K562 (cell line): ENCODE measurements at regions not wholly inside any gene's neighbourhood (a gene's known extent, or its start where the extent isn't known, plus 50 kb on each side); places are given as distances from the start of the nearest gene placed in this dataset.

ENCODE experiments used
- ATAC-seq: fragments of 200-7000 bp; cut with Tn5 transposase; 3 replicates; pipeline ENCODE4 v1.9.1; 2020; ENCODE audit warnings: moderate library complexity
- BruUV-seq: library from RNA; stranded (reverse); fragments of 400-500 nt; replicated peaks from 2 replicates; lab custom pipeline; 2021; lab: Mats Ljungman, UMichigan
- CTCF ChIA-PET: fragments of 300-600 bp; formaldehyde crosslinking; extraction: SDS; loops from one replicate; lab custom pipeline; 2021; ENCODE audit warnings: low intra/inter-chr PET ratio; lab: Yijun Ruan, JAX
- POLR2A ChIA-PET: fragments of 300-600, 350-650 bp; sonication (Branson Sonifier 250); formaldehyde crosslinking; extraction: SDS; loops from one replicate; lab custom pipeline; 2021; ENCODE audit warnings: antibody characterized with exemption, inconsistent platforms; lab: Yijun Ruan, JAX
- DNase-seq, 4 experiments: peaks; one replicate each; pipeline versions ENCODE4 v3.0.0 to v3.0.0-alpha.2; 2011 to 2018; ENCODE audit warnings: low spot score in 3 of 4, mixed read lengths in 3 of 4; ENCODE audit errors: extremely low read depth in 1 of 4
- FAIRE-seq: peaks from 2 replicates; lab custom pipeline; 2011; peaks lifted over from hg19 to GRCh38; lab: Jason Lieb, UNC
- H2AFZ ChIP-seq: 2 replicates; pipeline ENCODE4 v1.6.0; 2011; ENCODE audit warnings: low read depth, low read length, control low read depth, inconsistent platforms
- H3K27ac ChIP-seq: fragments of 200-600 bp; 3 replicates; pipeline ENCODE4 v1.8.0; 2011; ENCODE audit warnings: low read depth, mild to moderate bottlenecking, control low read depth, inconsistent platforms, low read length, moderate library complexity, mixed read lengths; ENCODE audit errors: extremely low read depth
- H3K27me3 ChIP-seq, 2 experiments: fragments of 300-600 bp in 1 of 2; 2 replicates in 1 of 2; 3 replicates in 1 of 2; pipeline versions ENCODE4 v1.6.0 to v1.8.0; 2011; ENCODE audit warnings: inconsistent platforms in 2 of 2, low read length in 2 of 2, mild to moderate bottlenecking in 1 of 2, mixed read lengths in 1 of 2, moderate library complexity in 1 of 2; ENCODE audit not compliant: control insufficient read depth in 2 of 2, insufficient read depth in 2 of 2
- H3K36me3 ChIP-seq: fragments of 300-600 bp; 3 replicates; pipeline ENCODE4 v1.8.0; 2011; ENCODE audit warnings: mild to moderate bottlenecking, low read length, inconsistent platforms; ENCODE audit not compliant: control insufficient read depth, insufficient read depth
- H3K4me1 ChIP-seq, 2 experiments: fragments of 200-600 bp in 1 of 2; replicated peaks in 1 of 2; 2 replicates in 1 of 2; 3 replicates in 1 of 2; pipeline versions ENCODE4 v1.5.1 to v1.8.0; 2011; ENCODE audit warnings: inconsistent platforms in 2 of 2, low read length in 2 of 2, mild to moderate bottlenecking in 1 of 2, mixed read lengths in 1 of 2, moderate library complexity in 1 of 2; ENCODE audit not compliant: control insufficient read depth in 2 of 2, insufficient read depth in 2 of 2
- H3K4me2 ChIP-seq: 2 replicates; pipeline ENCODE4 v1.6.1; 2011; ENCODE audit warnings: low read length, control low read depth, inconsistent platforms, mixed read lengths; ENCODE audit not compliant: insufficient read depth
- H3K4me3 ChIP-seq: fragments of 200-600 bp; sonication (generic), shearing (Covaris generic); 2 replicates; pipeline ENCODE4 v1.5.1; 2016; ENCODE audit warnings: control low read depth, inconsistent platforms
- H3K79me2 ChIP-seq: fragments of 200-600 bp; 3 replicates; pipeline ENCODE4 v1.8.0; 2011; ENCODE audit warnings: low read length, inconsistent platforms; ENCODE audit not compliant: control insufficient read depth, insufficient read depth
- H3K9ac ChIP-seq, 2 experiments: 2 replicates each; pipeline versions ENCODE4 v1.6.0 to v1.6.1; 2011; ENCODE audit warnings: low read depth in 2 of 2, low read length in 2 of 2, control low read depth in 1 of 2, inconsistent platforms in 1 of 2, mild to moderate bottlenecking in 1 of 2, mixed read lengths in 1 of 2; ENCODE audit not compliant: insufficient read depth in 1 of 2
- H3K9me1 ChIP-seq: one replicate; pipeline ENCODE4 v1.6.0; 2011; ENCODE audit warnings: inconsistent platforms, mild to moderate bottlenecking, low read length, moderate library complexity; ENCODE audit not compliant: control insufficient read depth, insufficient read depth
- H3K9me3 ChIP-seq: replicated peaks from 2 replicates; pipeline ENCODE4 v1.5.1; 2011; ENCODE audit warnings: low read depth, low read length, inconsistent platforms; ENCODE audit not compliant: control insufficient read depth, insufficient read depth
- H4K20me1 ChIP-seq: replicated peaks from 2 replicates; pipeline ENCODE4 v1.6.1; 2011; ENCODE audit warnings: low read length, inconsistent platforms, mixed read lengths; ENCODE audit not compliant: control insufficient read depth, insufficient read depth
- CCNT2 ChIP-seq: IDR thresholded peaks from 2 replicates; pipeline ENCODE4 v1.6.1; 2011; ENCODE audit warnings: borderline replicate concordance, low read depth, mild to moderate bottlenecking, moderate library complexity, mixed read lengths, low read length; ENCODE audit not compliant: insufficient read length; ENCODE audit errors: extremely low read depth
- MAFG ChIP-seq: fragments of 450-650 bp; conservative IDR thresholded peaks from 2 replicates; pipeline ENCODE4 v1.6.1; 2016; ENCODE audit warnings: missing genetic modification characterization, missing compliant biosample characterization
- NEUROD1 ChIP-seq: fragments of 150-350 bp; IDR thresholded peaks from 2 replicates; pipeline ENCODE4 v1.6.1; 2014; ENCODE audit warnings: borderline replicate concordance, low read length, low read depth; ENCODE audit not compliant: partially characterized antibody
- POU5F1 ChIP-seq: fragments of 150-350 bp; IDR thresholded peaks from 2 replicates; pipeline ENCODE4 v1.6.1; 2014; ENCODE audit warnings: borderline replicate concordance, low read length, low read depth, mild to moderate bottlenecking; ENCODE audit not compliant: partially characterized antibody
- PURB ChIP-seq: sonication (generic); formaldehyde crosslinking; IDR thresholded peaks from 2 replicates; pipeline ENCODE4 v1.9.0; 2021; ENCODE audit warnings: low read depth, mild to moderate bottlenecking, missing genetic modification reagents
- SETDB1 ChIP-seq: IDR thresholded peaks from one replicate; pipeline ENCODE4 v1.6.1; 2012; ENCODE audit warnings: low read length, control low read depth, inconsistent platforms
- ZFP36 ChIP-seq: fragments of 150-350 bp; IDR thresholded peaks from 2 replicates; pipeline ENCODE4 v1.6.1; 2018; ENCODE audit warnings: low read length, low read depth; ENCODE audit not compliant: partially characterized antibody
- ZNF830 ChIP-seq: fragments of 250-450 bp; sonication (Bioruptor Pico); IDR thresholded peaks from 2 replicates; pipeline ENCODE4 v1.5.0; 2021; ENCODE audit warnings: mild to moderate bottlenecking
- WGBS: fragments of 100-300 bp; shearing (Covaris generic); methylation state at CpG from one replicate; pipeline ENCODE4 v1.1.6; 2016; ENCODE audit warnings: low coverage, mixed read lengths; ENCODE audit not compliant: insufficient coverage; ENCODE audit errors: missing lambda C conversion rate; 5-methylcytosine and 5-hydroxymethylcytosine counted together
- in situ Hi-C: fragments of 300-500 bp; cut with MboI; formaldehyde crosslinking; loops from 4 replicates; pipeline ENCODE4 v1.15.0; 2018; ENCODE audit warnings: inconsistent platforms, mixed read lengths
- intact Hi-C: fragments of 100-400 bp; cut with micrococcal nuclease; formaldehyde crosslinking; loops from 2 replicates; pipeline ENCODE4 v1.14.2; 2022
- TF ChIP-seq, protein P1 (sequence below): sonication (generic); formaldehyde crosslinking; IDR thresholded peaks from 2 replicates; pipeline ENCODE4 v1.5.0; 2020; ENCODE audit warnings: missing genetic modification reagents
- TF ChIP-seq, protein P2 (sequence below): fragments of 250-450 bp; sonication (Bioruptor Pico); IDR thresholded peaks from 2 replicates; pipeline ENCODE4 v1.5.0; 2021
- TF ChIP-seq, protein P3 (sequence below): fragments of 250-450 bp; sonication (Bioruptor Pico); IDR thresholded peaks from 2 replicates; pipeline ENCODE4 v1.4.0; 2020; ENCODE audit warnings: mild to moderate bottlenecking

DNA sequence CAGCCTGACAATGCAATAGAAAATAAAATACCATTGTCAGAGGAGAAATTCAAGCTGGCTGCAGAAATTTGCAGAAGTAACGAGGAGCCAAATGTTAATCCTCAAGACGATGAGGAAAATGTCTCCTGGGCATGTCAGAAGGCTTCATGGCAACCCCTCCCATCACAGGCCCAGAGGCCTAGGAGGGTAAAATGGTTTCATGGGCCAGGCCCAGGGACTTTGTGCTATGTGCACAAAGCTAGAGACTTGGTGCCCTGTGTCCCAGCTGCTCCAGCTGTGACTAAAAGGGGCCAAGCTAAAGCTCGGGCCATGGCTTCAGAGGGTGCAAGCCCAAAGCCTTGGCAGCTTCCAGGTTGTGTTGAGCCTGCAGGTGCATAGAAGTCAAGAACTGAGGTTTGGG lies 431.7 kb downstream of the LMO7 start:
- Histone ChIP-seq H3K27me3 (no peaks in the 10 kb centered on the region), H3K36me3 (no peaks in the 10 kb centered on the region), H3K9ac (no peak overlapping the region), H3K27ac (no peak overlapping the region), H3K79me2 (no peaks in the 10 kb centered on the region), H4K20me1 (no peaks in the 10 kb centered on the region), H3K9me3 (no peaks in the 10 kb centered on the region), H3K4me2 (no peak overlapping the region), H3K9me1 (no peaks in the 10 kb centered on the region), H2AFZ (no peak overlapping the region), H3K4me3 (no peak overlapping the region), H3K4me1 (no peaks in the 10 kb centered on the region)
- 3% methylated on average over 3 of the region's 3 CpGs for WGBS
- TF ChIP-seq ZFP36 (peak; percentile 60), PURB (CRISPR knock-in tag) (no peak), NEUROD1 (no peak)
- TF ChIP-seq, protein P1, sequence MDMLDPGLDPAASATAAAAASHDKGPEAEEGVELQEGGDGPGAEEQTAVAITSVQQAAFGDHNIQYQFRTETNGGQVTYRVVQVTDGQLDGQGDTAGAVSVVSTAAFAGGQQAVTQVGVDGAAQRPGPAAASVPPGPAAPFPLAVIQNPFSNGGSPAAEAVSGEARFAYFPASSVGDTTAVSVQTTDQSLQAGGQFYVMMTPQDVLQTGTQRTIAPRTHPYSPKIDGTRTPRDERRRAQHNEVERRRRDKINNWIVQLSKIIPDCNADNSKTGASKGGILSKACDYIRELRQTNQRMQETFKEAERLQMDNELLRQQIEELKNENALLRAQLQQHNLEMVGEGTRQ: no peak
- intact Hi-C loops (no loop called here), in situ Hi-C loops (no loop called here)
- no peak for FAIRE-seq
- CTCF ChIA-PET: no interaction called here
- no peak for DNase-seq
- POLR2A ChIA-PET: no interaction called here
- no TSS peak for BruUV-seq
- ATAC-seq: no peak

DNA sequence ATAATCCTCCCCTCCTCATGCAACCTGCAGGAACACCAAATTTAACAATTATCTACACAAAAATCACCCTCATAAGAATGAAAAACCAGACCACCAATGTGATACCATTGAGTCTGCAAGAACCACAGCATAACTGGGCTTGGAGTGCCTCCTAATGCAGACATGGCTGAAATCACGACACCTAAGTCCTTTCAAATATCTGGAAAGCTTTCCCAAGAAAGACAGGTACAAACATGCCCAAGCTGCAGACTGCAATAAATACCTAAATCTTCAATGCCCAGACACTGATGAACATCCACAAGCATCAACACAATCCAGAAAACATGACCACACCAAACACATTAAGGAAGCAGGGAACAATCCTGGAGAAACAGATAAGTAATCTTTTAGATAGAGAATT lies 417.1 kb downstream of the LMO7 start:
- no peak overlapping the region for H2AFZ ChIP-seq
- ATAC-seq (no peak), DNase-seq (no peak), FAIRE-seq (no peak)
- no peaks in the 10 kb centered on the region for H3K9me3 ChIP-seq
- H3K27me3 ChIP-seq: no peaks in the 10 kb centered on the region
- intact Hi-C loops: no loop called here
- H3K9ac ChIP-seq: no peak overlapping the region
- in situ Hi-C loops: no loop called here
- ChIA-PET CTCF (no interaction called here), POLR2A (no interaction called here)
- WGBS: 33% methylated on average over 1 of the region's 1 CpG
- H3K27ac ChIP-seq: no peak overlapping the region
- BruUV-seq: no TSS peak
- no peaks in the 10 kb centered on the region for H3K9me1 ChIP-seq
- H4K20me1 ChIP-seq: no peaks in the 10 kb centered on the region
- H3K36me3 ChIP-seq: no peaks in the 10 kb centered on the region
- no peaks in the 10 kb centered on the region for H3K79me2 ChIP-seq
- no peak overlapping the region for H3K4me2 ChIP-seq
- H3K4me3 ChIP-seq: no peak overlapping the region
- no peaks in the 10 kb centered on the region for H3K4me1 ChIP-seq
- TF ChIP-seq POU5F1 (no peak), CCNT2 (no peak), ZNF830 (no peak), SETDB1 (no peak), MAFG (tag) (no peak)
- TF ChIP-seq, protein P2, sequence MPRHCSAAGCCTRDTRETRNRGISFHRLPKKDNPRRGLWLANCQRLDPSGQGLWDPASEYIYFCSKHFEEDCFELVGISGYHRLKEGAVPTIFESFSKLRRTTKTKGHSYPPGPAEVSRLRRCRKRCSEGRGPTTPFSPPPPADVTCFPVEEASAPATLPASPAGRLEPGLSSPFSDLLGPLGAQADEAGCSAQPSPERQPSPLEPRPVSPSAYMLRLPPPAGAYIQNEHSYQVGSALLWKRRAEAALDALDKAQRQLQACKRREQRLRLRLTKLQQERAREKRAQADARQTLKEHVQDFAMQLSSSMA: no peak
- TF ChIP-seq, protein P3, sequence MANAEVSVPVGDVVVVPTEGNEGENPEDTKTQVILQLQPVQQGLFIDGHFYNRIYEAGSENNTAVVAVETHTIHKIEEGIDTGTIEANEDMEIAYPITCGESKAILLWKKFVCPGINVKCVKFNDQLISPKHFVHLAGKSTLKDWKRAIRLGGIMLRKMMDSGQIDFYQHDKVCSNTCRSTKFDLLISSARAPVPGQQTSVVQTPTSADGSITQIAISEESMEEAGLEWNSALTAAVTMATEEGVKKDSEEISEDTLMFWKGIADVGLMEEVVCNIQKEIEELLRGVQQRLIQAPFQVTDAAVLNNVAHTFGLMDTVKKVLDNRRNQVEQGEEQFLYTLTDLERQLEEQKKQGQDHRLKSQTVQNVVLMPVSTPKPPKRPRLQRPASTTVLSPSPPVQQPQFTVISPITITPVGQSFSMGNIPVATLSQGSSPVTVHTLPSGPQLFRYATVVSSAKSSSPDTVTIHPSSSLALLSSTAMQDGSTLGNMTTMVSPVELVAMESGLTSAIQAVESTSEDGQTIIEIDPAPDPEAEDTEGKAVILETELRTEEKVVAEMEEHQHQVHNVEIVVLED: no peak
